NCI-H446 treated with DMSO at 0.1 percent for 48 hours (cell line): ENCODE measurements at regions not wholly inside any gene's neighbourhood (a gene's known extent, or its start where the extent isn't known, plus 50 kb on each side); places are given as distances from the start of the nearest gene placed in this dataset.
"Not testable (repeated sequence)": the region's sequence is repeated elsewhere in the genome, so short reads cannot be mapped to it uniquely, and the experiment has no call there.

Experiments
- DNase-seq: peaks from one replicate; lab custom pipeline; 2025; lab: John Stamatoyannopoulos, UW

- no peak for DNase-seq
Observed at GRCh38 chr1:96191165-96191564, 530.4 kb upstream of the PTBP2 start.

- no peak for DNase-seq
Observed at GRCh38 chr1:96206451-96206850, 515.1 kb upstream of the PTBP2 start.

GRCh38 chr1:96207936-96208335 is 513.6 kb upstream of the PTBP2 start:
- DNase-seq, result no peak

- no peak for DNase-seq
Observed at GRCh38 chr1:96208428-96208827, 513.2 kb upstream of the PTBP2 start.

GRCh38 chr1:96210054-96210453 is 511.5 kb upstream of the PTBP2 start:
- DNase-seq, result no peak

GRCh38 chr1:96211202-96211601 is 510.4 kb upstream of the PTBP2 start:
- DNase-seq, result no peak

- DNase-seq, result no peak
Observed at GRCh38 chr1:96214982-96215381, 506.6 kb upstream of the PTBP2 start.

GRCh38 chr1:96220651-96221050 is 500.9 kb upstream of the PTBP2 start:
- no peak for DNase-seq

GRCh38 chr1:96222701-96223100 is 498.9 kb upstream of the PTBP2 start:
- no peak for DNase-seq

GRCh38 chr1:96224229-96224628 is 497.4 kb upstream of the PTBP2 start:
- DNase-seq, result not testable (repeated sequence)

GRCh38 chr1:96233422-96233821 is 488.2 kb upstream of the PTBP2 start:
- no peak for DNase-seq

- DNase-seq, result peak; percentile 75
Observed at GRCh38 chr1:96234299-96234698, 487.3 kb upstream of the PTBP2 start.

- DNase-seq, result peak; percentile 36
Observed at GRCh38 chr1:96236156-96236739, 485.3 kb upstream of the PTBP2 start.

GRCh38 chr1:96238426-96238825 is 483.2 kb upstream of the PTBP2 start:
- no peak for DNase-seq

GRCh38 chr1:96240438-96240837 is 481.1 kb upstream of the PTBP2 start:
- DNase-seq, result no peak

GRCh38 chr1:96253246-96254035 is 468.1 kb upstream of the PTBP2 start:
- no peak for DNase-seq

- no peak for DNase-seq
Observed at GRCh38 chr1:96256130-96256790, 465.3 kb upstream of the PTBP2 start.

GRCh38 chr1:96259399-96259798 is 462.2 kb upstream of the PTBP2 start:
- no peak for DNase-seq

- DNase-seq, result no peak
Observed at GRCh38 chr1:96281491-96281890, 440.1 kb upstream of the PTBP2 start.

- DNase-seq, result no peak
Observed at GRCh38 chr1:96290033-96290432, 431.6 kb upstream of the PTBP2 start.

GRCh38 chr1:96290801-96291200 is 430.8 kb upstream of the PTBP2 start:
- no peak for DNase-seq

GRCh38 chr1:96291468-96291867 is 430.1 kb upstream of the PTBP2 start:
- no peak for DNase-seq

GRCh38 chr1:96292141-96292540 is 429.4 kb upstream of the PTBP2 start:
- DNase-seq, result no peak
